Amniotic epithelial cell (primary cell): ENCODE measurements at regions not wholly inside any gene's neighbourhood (a gene's known extent, or its start where the extent isn't known, plus 50 kb on each side); places are given as distances from the start of the nearest gene placed in this dataset.

Experiments used
- DNase-seq: peaks from one replicate; pipeline ENCODE4 v3.0.0-alpha.2; 2010; ENCODE audit warnings: low read depth

DNA sequence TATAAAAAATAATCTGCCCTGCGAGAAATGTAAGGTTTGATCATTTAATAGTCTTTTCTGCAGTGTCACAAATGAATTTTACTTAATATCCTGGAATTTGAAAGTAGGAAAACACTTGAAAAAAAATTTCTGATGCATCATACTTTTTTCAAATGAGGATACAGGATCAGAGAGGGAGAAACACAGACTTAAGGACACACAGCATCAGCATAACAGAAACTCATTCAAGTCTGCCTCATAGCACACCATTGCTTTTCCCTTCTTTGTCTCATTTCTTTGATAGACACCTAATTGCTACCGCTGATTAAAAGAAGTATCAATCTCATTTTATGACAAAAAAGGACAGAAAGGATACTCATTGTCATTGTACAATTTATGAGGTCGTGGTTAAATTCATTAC lies 319.0 kb downstream of the TMEM114 start:
- no peak for DNase-seq

DNA sequence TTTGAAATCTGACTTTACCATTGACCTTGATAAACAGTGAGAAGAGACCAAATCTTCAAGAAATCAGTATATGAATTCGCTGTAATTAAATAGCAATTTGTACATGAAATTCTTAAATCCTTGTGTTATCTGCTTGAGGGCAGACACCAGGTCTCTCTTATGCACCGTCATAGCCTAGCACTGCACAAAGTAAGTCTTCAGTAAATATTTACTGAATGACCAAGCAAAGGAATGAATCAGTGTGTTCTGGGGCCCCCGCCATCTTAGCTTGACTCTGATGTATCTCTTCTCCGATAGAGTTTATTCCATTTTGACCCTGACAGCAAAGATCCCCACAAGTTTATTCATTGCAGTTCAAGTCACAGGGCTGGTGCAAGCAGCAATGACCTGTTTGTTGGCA lies 328.0 kb downstream of the TMEM114 start:
- no peak for DNase-seq

DNA sequence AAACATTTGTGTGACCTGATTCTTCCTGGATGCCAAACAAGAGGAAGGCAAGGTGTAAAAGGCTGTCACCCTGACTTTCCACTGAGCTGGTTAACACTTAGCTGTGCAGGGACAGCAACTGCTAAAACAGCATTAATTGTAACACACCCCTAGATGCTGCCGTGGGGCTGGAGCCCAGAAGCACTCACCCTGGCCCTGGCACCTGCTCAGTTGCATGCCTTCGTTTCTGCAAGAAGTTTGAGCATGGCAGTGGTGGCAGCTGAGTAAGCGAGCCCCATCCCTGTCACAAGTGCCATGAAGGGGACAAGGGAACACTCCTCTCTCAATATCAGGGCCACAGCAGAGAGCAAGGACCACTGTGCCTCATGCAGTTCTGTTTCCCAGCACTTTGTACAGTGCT lies 330.2 kb downstream of the TMEM114 start:
- no peak for DNase-seq

DNA sequence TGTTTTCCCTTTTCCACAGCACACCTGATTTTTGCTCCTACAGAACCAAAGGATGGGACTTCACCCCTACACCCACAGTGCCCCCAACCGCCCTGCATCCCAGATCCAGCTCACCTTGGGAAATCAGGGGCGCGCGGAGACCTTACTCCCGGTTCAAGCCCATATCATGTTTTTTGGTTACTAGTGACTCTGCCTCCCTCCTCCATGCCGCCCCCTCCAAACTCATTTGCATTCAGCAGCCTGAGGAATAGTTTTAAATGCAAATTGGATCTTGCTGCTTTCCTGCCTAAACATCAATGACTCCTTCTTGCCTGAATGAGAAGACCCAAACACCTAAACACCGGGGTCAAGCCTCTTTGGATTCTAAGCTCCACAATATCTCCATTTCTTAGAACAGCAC lies 331.8 kb downstream of the TMEM114 start:
- DNase-seq = no peak

DNA sequence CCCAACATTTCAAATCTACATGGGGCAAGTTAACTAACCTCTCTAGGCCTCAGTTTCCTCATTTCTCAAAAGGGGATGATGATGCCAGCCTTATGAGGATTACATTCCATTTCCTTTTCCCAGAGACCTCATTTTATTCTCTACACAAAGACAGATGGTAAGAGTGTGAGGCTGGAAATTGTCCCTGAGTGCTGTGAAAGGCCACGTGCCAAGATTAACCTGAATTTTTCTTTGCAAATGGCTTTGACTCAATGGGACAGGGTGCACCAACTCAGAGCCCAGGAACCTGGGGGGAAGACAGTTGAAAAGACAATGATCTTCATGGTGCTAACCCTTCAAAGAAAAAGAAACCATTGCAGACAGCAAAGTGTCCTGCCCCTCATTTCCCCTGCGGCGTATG lies 332.8 kb downstream of the TMEM114 start:
- DNase-seq = no peak

DNA sequence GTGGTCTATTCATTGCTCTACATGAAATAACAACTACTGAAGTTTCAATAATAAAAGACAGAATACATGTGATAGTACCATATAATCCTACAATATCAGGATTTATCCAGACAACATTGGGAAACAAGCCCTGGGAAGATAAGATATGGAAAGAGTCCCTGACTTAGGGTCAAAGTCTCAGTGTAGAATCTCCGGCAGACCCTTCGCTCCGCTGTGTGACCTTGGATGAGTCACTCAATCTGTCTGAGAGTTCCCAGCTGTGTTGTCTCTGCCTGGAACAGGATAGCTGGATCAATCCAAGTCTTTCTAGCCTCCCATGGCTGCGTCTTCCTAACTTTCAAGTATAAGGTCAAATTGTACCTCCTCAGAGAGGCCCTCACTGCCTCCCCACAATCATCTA lies 335.9 kb downstream of the TMEM114 start:
- no peak for DNase-seq

DNA sequence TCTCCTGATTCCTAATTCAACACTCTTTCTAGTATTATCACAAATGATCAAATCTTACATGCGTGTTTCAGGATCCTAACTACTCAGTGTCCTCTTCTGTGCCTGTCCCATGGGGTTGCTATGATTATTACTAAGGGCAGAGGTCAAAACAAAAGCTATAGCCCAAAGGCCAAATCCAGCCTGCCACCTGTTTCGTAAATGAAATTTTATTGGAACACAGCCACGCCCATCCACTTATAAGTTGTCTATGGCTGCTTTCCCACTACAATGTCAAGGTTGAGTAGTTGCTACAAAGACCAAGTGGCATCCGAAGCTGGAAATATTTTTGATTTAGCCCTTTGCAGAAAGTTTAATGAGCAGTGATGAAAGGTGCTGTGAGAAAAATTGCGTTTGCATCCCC lies 336.6 kb downstream of the TMEM114 start:
- DNase-seq = no peak

DNA sequence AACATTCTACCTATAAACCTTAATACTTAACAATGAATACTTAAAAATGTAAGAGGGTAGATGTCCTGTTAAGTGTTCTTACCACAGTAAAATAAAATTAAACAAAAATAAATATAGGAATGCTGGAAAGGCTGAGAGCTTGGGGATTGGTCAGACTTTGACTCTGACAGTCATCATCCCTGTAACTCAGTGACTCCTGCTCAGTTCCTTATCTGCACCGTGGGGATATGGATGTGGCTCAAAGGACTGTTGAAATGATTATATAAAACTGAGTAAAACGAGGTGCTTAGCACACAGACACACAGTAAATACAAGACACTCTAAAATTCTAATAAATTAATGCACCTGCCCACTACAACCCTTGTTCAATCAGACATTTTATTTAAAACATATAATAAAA lies 338.6 kb downstream of the TMEM114 start:
- no peak for DNase-seq

DNA sequence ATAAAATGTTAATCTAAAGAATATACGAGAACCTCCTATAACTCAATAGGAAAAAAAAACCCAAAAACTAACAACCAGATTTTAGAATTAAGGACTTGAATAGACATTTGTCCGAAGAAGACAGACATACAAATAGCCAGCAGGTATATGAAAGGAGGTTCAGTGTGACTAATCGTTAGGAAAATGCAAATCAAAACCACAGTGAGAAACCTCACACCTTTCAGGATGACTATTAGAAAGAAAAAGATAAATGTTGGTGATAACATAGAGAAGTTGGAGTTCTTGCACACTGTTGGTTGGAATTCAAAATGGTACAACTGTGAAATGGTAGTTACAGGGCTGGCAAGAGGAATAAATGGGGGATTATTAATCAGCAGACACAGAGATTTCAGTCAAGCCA lies 339.0 kb downstream of the TMEM114 start:
- no peak for DNase-seq

DNA sequence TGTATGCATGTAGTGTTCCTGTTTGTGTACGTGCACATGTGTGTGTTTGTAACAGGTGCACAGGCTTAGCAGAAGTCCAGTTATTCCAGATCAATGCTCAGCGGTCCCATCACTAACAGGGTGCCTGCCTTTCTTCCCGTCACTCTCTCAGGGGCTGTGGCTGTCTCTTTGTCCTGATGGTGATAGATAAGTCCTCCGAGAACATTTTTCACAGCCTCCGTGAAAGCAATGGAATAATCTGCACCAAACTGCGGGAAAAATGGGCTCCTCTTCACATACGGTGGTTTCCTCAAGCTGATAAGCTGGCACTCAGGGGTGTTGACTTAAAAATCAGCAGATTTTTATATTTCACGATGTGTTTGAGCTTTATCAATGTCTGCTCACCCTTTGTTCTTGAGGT lies 342.3 kb downstream of the TMEM114 start:
- DNase-seq = no peak

DNA sequence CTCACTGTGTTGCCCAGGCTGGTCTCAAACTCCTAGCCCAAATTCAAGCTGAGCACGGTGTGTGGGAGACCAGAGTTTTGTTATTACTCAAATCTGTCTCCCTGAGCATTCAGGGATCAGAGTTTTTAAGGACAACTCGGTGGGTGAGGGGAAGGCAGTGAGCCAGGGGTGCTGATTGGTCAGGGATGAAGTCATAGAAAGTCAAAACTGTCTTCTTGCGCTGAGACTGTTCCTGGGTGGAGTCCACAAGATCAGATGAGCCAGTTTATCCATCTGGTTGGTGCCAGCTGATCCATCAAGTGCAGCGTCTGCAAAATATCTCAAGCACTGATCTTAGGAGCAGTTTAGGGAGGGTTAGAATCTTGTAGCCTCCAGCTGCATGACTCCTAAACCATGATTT lies 346.3 kb downstream of the TMEM114 start:
- no peak for DNase-seq

DNA sequence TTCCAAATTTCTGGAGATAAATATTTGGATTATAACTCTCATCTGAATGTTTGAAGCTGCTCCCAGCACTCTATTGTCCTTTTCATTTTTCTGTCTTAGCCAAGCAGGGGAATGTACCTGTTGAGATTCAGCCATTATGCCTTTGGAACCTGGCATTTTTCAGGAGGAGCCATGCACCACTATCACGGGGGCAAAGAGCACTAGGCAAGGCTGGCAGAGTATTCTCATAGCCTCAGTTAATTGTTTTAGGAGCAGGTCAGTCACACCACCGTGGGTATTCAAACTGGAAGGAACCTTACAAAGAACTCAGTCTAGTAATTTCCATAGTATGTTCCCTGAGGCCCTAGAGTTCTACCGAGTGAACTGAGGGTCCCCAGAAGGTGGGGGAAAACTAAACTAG lies 348.9 kb downstream of the TMEM114 start:
- DNase-seq = no peak

DNA sequence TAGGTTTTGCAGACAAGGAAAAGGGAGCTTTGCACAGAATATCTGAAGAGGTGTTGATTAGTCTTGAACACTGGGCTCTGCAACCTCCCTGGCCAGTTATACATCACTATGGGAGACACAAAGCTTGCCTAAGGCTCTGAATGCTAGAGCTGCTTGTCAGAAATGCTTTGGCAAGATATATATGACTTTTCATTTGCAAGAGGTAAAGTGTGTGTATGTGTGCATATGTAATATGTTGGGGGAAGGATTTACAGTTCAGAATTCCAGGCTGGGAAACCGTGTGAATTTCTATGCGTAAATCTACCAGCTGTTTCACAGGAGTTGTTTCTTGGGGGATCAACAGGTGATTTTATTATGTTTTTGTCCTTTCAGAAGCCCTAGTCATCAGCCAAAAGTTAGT lies 350.9 kb downstream of the TMEM114 start:
- no peak for DNase-seq

DNA sequence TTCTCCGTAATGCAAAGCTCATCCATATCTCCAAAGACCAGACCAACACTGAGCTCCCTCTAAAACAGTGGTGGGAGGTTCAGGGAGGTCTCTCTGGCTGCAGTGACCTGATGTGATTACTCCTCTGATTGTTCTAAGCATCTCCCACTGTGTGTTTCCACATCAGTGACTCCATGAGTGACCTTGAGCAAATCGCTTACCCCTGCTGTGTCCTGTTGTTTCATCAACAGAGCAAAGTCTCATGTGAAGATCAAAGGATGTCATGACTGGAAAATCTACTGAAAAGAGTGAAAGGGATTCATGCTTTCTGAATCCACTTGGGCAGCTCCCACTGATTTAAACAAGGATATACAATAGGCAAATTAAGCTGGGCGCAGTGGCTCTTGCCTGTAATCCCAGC lies 352.9 kb downstream of the TMEM114 start:
- no peak for DNase-seq

DNA sequence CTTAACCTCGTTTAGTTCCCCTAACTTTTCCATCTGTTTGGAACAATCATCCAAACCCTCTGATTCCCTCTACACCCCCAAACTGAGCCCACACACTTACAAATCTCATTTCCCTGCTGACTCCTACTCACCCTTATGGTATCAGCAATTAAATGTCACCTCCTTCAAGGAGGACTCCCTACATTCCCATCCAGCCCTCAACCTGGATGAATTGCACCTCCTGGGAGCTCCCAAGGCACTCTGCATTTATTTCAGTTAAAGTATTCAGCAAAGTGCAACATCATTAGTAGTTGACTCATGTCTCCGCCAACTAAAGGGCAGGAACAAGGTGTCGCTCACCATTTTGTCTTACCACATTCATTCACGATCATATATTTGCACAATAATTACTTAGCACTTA lies 353.5 kb downstream of the TMEM114 start:
- no peak for DNase-seq

DNA sequence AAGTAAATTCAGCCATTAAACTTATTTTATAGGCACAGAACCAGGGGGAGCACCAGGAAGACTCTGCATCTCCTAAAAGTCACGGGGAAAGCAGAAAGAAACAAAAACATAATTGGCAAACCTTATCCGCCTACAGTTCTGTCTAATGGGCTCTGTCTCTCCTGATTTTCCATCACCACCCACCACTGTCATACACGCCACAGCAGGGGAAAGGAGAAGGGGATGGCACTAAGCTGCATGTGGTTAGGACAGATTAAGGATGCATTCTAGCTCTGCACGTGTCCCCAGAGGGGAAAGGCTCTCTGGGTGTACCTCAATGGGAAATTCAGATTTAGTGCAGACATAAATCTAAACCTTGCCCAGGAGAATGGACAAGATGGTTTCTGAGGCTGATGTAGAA lies 359.8 kb downstream of the TMEM114 start:
- no peak for DNase-seq

DNA sequence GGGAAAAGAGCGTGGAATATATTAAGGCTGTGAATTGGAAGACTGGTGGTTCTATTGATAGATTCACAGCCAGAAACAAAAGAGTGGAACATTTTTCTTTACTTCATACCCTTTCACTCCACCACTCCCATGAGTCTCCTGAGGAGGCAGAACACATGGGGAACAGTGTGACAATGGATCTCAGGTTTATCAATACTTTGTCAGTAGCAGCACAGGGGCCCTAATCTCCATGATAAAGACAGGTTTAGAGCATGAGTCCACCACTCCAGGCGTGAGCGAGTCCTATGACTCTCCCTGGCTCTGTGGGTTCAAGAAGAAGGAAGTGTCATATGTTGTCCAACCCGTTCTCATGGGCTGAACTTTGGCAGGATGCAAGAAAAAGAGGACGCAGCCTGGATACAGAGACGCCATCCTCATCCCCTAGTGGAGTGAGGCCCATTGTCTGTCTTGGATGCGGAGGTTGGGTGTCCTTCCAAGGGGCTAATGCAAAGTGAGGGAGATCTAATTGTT lies 361.2 kb downstream of the TMEM114 start:
- DNase-seq = no peak

DNA sequence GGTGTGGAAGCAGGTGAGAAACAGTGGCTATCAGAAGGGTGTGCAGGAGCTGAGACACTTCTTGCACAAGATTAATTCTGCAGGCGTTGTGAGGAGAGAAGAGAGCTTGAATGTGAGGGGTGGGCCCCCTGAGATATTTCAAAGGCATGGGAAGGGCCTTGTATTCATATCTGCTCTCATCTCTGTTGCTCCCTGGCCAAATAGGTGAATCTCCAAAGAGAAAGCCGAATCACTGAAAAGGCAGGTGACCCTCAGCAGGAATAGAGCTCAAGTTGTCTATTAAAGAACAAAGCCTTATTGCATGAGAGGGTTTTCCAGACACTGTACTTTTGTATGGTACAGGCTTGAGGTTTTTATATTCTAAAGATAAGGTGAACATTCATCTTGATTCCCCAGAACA lies 373.1 kb downstream of the TMEM114 start:
- DNase-seq = no peak

DNA sequence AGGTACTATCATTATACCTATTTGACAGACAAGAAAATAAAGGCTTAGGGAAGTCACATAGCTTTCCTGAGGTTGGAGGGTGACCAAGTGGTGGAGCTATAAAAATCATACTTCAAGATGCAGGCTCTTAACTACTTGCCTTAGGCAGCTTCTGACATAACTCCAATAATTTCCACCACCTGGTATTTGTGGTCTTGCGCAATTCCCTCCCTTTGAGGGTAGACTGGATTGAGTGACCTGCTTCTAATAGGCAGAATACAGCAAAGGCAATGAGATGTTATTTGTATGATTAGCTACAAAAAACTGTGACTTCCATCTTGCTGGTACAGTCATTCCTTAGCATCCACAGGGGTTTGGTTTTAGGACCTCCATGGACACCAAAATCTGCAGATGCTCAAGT lies 385.5 kb downstream of the TMEM114 start:
- DNase-seq = no peak

DNA sequence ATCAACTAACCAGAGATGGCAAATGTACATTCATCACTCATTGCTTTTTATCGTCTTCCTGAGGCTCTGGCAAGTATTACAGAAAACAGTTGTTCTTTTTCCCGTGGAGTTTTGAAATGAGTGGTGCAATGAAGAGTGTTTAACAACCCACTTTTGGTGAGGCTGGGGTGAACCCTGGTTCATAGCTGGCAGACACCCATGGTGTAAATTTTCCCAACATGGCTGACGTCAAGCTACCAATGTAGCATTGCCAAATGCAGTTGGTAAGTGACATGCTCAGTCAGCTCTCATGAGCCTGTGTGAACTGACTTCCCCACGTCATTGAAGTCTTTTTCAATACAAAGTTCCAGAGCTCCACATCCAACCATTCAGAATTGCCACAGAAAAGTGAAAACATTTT lies 386.2 kb downstream of the TMEM114 start:
- no peak for DNase-seq

DNA sequence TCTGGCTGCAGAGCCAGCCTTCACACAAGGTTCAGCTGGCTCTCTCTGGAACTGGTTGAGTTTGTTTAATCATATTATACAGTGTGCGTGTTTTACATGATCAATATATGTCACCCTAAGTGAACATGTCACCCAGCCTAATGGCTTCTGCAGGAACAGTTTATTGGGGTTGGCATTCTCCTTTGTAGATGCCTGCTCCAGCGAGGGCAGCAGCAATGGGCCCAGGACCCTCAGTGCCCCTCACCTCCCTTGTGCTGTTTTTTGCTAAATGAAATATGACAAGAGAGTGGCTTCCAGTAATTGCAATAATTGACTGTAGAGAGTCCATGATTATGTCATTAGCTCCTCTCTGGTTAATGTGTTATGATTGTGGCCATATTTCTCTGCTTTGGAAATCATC lies 387.2 kb downstream of the TMEM114 start:
- no peak for DNase-seq

DNA sequence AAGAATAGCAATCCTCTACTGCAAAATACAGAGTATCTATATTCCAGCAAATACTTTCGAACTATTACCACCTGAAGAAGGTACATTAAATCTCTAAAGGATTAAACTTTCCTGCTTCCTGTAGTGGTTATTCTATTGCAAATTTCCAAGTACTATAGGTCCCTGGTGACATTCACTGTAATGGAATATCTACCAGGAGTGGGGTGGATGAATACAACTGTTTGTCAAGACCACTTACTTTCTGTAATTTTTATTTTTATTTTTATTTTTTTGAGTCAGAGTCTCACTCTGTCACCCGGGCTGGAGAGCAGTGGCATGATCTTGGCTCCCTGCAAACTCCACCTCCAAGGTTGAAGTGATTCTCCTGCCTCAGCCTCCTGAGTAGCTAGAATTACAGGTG lies 389.5 kb downstream of the TMEM114 start:
- DNase-seq = no peak

DNA sequence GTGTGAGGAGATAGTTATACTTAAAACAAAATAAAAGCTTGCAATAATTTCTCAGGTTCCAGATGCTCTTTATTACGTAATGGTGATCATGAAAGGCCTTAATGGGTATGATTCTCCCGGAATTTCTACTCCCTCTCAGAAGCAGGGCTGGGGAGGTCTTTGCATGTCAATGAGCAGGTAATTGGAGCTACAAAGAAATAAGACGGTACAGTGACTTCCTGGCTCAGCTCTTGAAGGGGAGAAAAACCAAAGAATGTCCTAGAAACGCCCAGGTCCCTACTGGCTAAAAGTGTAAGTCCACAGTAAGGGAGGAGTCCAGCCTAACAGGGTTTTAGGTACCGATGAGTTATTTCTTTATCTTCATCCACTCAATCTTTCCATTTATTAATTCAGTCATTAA lies 390.9 kb downstream of the TMEM114 start:
- no peak for DNase-seq

DNA sequence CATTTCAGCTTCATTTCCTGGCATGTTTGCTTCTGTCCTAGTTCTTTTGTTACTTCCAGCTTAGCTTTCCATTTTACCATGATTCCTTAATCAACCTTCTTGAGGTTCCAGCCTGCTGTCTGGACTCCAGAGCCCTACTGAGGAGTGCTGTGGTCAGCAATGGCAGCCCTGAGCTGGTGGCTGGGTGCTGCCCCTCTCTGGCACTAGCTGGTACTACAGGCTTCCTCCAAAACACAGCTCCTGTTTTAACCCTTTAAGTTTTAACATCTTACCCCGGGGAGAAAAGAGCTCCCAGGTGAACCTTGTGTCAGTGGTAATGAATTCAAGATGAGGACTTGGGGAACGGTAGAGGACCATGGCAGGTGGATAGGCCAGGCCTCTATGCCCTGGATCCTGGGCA lies 395.5 kb downstream of the TMEM114 start:
- no peak for DNase-seq

DNA sequence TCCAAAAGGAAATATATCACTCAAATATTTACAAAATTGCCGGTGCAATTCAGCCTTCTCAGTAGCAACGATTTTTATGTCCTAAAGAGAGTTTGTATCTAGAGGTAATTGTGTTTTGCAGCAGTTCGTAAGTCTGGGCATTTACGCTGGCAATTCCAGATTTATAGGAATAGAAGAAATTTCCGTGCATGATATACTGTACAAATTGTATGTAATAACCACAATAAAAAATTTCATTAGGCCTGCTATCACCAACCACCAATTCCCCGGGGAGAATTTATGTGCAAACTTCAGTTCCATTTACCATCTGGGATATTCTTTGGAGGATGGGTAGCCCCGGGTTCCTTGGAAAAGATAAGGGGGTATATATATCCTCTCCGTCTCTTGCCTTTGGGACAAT lies 401.5 kb downstream of the TMEM114 start:
- DNase-seq = no peak
